Activated naive CD4-positive, alpha-beta T cell treated with anti-CD3 and anti-CD28 coated beads, Interleukin-2, amount 10 ng/mL, durations not matched to agents 7 days and 5 days (primary cell): ENCODE measurements at regions not wholly inside any gene's neighbourhood (a gene's known extent, or its start where the extent isn't known, plus 50 kb on each side); places are given as distances from the start of the nearest gene placed in this dataset.
"Not testable (repeated sequence)": the region's sequence is repeated elsewhere in the genome, so short reads cannot be mapped to it uniquely, and the experiment has no call there.

Experiments used
- CTCF ChIA-PET: fragments of 350-600 bp; sonication (Branson Sonifier 250); formaldehyde crosslinking; loops from one replicate; lab custom pipeline; 2021; ENCODE audit warnings: antibody characterized with exemption; lab: Charles Lee
- DNase-seq: peaks from one replicate; pipeline ENCODE4 v3.0.0-alpha.2; 2020
- H3K27ac Mint-ChIP-seq: one replicate; pipeline ENCODE4 v1.8.0; 2021; ENCODE audit warnings: mild to moderate bottlenecking, moderate library complexity, mixed read lengths
- H3K27me3 Mint-ChIP-seq: one replicate; pipeline ENCODE4 v1.8.0; 2021; ENCODE audit warnings: mild to moderate bottlenecking, mixed read lengths
- H3K36me3 Mint-ChIP-seq: one replicate; pipeline ENCODE4 v1.8.0; 2021; ENCODE audit warnings: mixed read lengths
- H3K4me1 Mint-ChIP-seq: one replicate; pipeline ENCODE4 v1.8.0; 2021; ENCODE audit warnings: mixed read lengths
- H3K4me3 Mint-ChIP-seq: one replicate; pipeline ENCODE4 v1.8.0; 2021; ENCODE audit warnings: mild to moderate bottlenecking, moderate library complexity, mixed read lengths
- H3K9me3 Mint-ChIP-seq: one replicate; pipeline ENCODE4 v1.8.0; 2021; ENCODE audit warnings: mixed read lengths

GRCh38 chr9:124174433-124174832 is 83.3 kb upstream of the NEK6 start:
- H3K4me1 Mint-ChIP-seq, result peaks cover 44% of the 10 kb centered on the region
- peaks cover 24% of the 10 kb centered on the region for H3K27me3 Mint-ChIP-seq
- H3K36me3 Mint-ChIP-seq, result peaks cover 17% of the 10 kb centered on the region
- CTCF ChIA-PET, result no interaction called here
- no peak overlapping the region for H3K4me3 Mint-ChIP-seq
- H3K9me3 Mint-ChIP-seq, result peaks cover 19% of the 10 kb centered on the region
- H3K27ac Mint-ChIP-seq, result no peak overlapping the region
- no peak for DNase-seq

- CTCF ChIA-PET, result interaction anchor here (0.6 kb wide), 1 partner anchor 14 kb away, joined by 3 read pairs; no protein-coding TSS in a partner anchor
- H3K4me1 Mint-ChIP-seq, result peaks cover 22% of the 10 kb centered on the region
- H3K4me3 Mint-ChIP-seq, H3K36me3 Mint-ChIP-seq, H3K9me3 Mint-ChIP-seq, DNase-seq, H3K27ac Mint-ChIP-seq: not testable (repeated sequence)
- H3K27me3 Mint-ChIP-seq, result peaks cover 43% of the 10 kb centered on the region
Measured at GRCh38 chr9:124177522-124177921, 80.2 kb upstream of the NEK6 start.

GRCh38 chr9:124179196-124180071 is 78.3 kb upstream of the NEK6 start:
- H3K36me3 Mint-ChIP-seq, result no peaks in the 10 kb centered on the region
- CTCF ChIA-PET, result no interaction called here

DNA sequence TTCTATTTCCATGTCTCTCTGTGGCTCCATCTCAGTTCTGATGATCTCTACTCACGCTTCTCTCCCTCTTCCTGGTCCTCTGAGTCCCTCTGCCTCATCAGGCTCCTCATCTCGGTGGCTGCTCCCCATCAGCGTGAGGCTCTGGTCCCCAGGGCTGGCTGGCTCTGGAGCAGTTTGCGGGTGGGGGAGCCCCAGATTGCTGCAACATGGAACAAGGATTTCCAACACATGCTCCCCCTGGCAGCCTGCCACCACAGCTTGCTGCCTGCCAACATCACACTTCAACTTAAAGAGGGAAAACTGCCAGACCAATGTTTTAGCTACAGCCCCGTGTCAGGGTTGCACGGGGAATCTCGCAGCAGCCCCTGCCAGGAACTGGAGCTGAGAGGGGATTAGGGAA is 77.2 kb upstream of the NEK6 start:
- Mint-ChIP-seq H3K9me3 (peaks cover 3% of the 10 kb centered on the region), H3K27me3 (peaks cover 59% of the 10 kb centered on the region), H3K4me1 (no peaks in the 10 kb centered on the region), H3K4me3 (no peak overlapping the region), H3K27ac (no peak overlapping the region), H3K36me3 (no peaks in the 10 kb centered on the region)
- CTCF ChIA-PET, result no interaction called here
- DNase-seq, result no peak

More at GRCh38 chr9:124179196-124180071, 78.3 kb upstream of the NEK6 start:
- Mint-ChIP-seq H3K27me3 (peaks cover 55% of the 10 kb centered on the region), H3K4me1 (peaks cover 4% of the 10 kb centered on the region), H3K27ac (no peak overlapping the region), H3K9me3 (peaks cover 3% of the 10 kb centered on the region), H3K4me3 (no peak overlapping the region)
- no peak for DNase-seq

- Mint-ChIP-seq H3K9me3 (peaks cover 3% of the 10 kb centered on the region), H3K27ac (no peak overlapping the region), H3K4me1 (no peaks in the 10 kb centered on the region), H3K4me3 (no peak overlapping the region), H3K27me3 (peaks cover 77% of the 10 kb centered on the region), H3K36me3 (no peaks in the 10 kb centered on the region)
- DNase-seq, result no peak
- CTCF ChIA-PET, result no interaction called here
Measured at GRCh38 chr9:124182741-124183140, 75.0 kb upstream of the NEK6 start.

DNA sequence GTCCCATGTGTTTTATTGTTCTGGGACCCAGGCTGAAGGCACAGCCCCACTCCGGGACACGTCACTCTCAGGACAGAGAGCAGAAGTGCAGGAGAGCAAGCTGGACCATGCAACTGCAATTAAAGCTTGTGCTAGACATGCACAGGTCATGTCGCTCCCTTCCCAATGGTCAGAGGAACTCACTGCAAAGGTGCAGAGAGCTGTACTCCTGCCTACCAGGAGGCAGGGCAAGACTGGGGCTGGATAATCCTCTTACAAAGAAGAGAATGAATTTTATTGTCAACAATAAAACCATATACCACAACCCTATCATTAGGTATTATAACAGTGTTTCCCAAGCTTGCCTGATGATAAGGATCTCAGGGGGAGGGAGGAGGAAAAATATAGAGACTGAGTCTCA is 74.0 kb upstream of the NEK6 start:
- Mint-ChIP-seq H3K27ac (no peak overlapping the region), H3K4me1 (no peaks in the 10 kb centered on the region), H3K36me3 (no peaks in the 10 kb centered on the region), H3K27me3 (peaks cover 87% of the 10 kb centered on the region), H3K9me3 (peaks cover 3% of the 10 kb centered on the region), H3K4me3 (no peak overlapping the region)
- CTCF ChIA-PET, result interaction anchor here (1.0 kb wide), 1 partner anchor 20 kb away, joined by 3 read pairs; no protein-coding TSS in a partner anchor
- DNase-seq, result no peak

GRCh38 chr9:124185413-124185812 is 72.3 kb upstream of the NEK6 start:
- CTCF ChIA-PET, result no interaction called here
- Mint-ChIP-seq H3K27me3 (peaks cover 74% of the 10 kb centered on the region), H3K36me3 (no peaks in the 10 kb centered on the region)

GRCh38 chr9:124187311-124187710 is 70.4 kb upstream of the NEK6 start:
- Mint-ChIP-seq H3K4me3 (no peak overlapping the region), H3K36me3 (no peaks in the 10 kb centered on the region), H3K27ac (no peak overlapping the region), H3K4me1 (no peaks in the 10 kb centered on the region), H3K9me3 (peaks cover 3% of the 10 kb centered on the region), H3K27me3 (peaks cover 68% of the 10 kb centered on the region)
- CTCF ChIA-PET, result interaction anchor here (0.6 to 0.8 kb wide), 2 partner anchors 26 to 61 kb away, joined by 3 read pairs; no protein-coding TSS in a partner anchor
- no peak for DNase-seq

More at GRCh38 chr9:124185413-124185812, 72.3 kb upstream of the NEK6 start:
- Mint-ChIP-seq H3K4me1 (no peaks in the 10 kb centered on the region), H3K27ac (no peak overlapping the region), H3K9me3 (peaks cover 3% of the 10 kb centered on the region), H3K4me3 (no peak overlapping the region)
- no peak for DNase-seq

- Mint-ChIP-seq H3K4me1 (peaks cover 2% of the 10 kb centered on the region), H3K36me3 (no peaks in the 10 kb centered on the region), H3K27me3 (peaks cover 68% of the 10 kb centered on the region), H3K27ac (no peak overlapping the region), H3K4me3 (no peak overlapping the region), H3K9me3 (peaks cover 3% of the 10 kb centered on the region)
- no peak for DNase-seq
- CTCF ChIA-PET, result interaction anchor here (0.9 kb wide), 1 partner anchor 33 kb away, joined by 3 read pairs; no protein-coding TSS in a partner anchor
Measured at GRCh38 chr9:124188331-124189110, 69.2 kb upstream of the NEK6 start.

GRCh38 chr9:124190761-124191160 is 67.0 kb upstream of the NEK6 start:
- Mint-ChIP-seq H3K36me3 (peaks cover 9% of the 10 kb centered on the region), H3K27ac (no peak overlapping the region), H3K4me1 (peaks cover 2% of the 10 kb centered on the region), H3K27me3 (peaks cover 65% of the 10 kb centered on the region), H3K4me3 (no peak overlapping the region), H3K9me3 (peaks cover 9% of the 10 kb centered on the region)
- CTCF ChIA-PET, result no interaction called here
- DNase-seq, result no peak

DNA sequence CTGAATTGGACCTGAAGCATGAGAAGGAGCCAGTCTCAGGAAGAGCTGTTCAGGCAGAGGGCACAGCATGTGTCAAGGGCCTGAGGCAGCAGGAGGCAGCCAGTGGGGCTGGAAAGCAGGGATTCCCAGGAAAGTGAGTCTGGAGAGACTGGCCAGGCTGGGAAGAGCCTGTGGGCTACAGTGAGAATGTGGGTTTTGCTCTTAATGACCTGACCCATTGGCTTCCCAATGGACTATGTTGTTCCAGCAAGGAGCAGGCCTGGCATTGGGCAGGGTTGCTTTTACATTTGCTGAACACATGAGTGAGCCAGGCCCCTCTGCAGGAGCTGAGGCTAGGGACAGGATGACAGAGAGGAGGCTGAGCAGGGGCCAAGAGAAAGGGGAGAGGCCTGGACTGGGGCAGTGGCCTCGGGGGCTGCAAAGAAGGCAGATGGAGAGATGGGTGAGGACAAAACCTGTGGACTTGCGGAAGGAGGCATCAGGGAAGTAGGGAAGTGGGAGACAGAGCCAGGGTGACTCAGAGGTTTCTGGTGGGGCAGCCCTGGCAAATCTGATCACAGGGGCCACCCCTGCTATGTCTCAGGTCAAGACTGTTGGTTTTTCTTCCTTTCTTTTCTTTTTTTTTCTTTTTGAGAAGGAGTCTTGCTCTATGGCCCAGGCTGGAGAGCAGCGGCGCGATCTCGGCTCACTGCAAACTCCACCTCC is 65.9 kb upstream of the NEK6 start:
- Mint-ChIP-seq H3K36me3 (peaks cover 15% of the 10 kb centered on the region), H3K4me3 (no peak overlapping the region)

GRCh38 chr9:124196814-124197176 is 61.0 kb upstream of the NEK6 start:
- CTCF ChIA-PET, result interaction anchor here (1.7 kb wide), 1 partner anchor 70 kb away, joined by 5 read pairs; no protein-coding TSS in a partner anchor
- no peak for DNase-seq
- Mint-ChIP-seq H3K27me3 (peaks cover 42% of the 10 kb centered on the region), H3K4me1 (peaks cover 28% of the 10 kb centered on the region), H3K9me3 (peaks cover 21% of the 10 kb centered on the region), H3K4me3 (no peak overlapping the region), H3K27ac (no peak overlapping the region), H3K36me3 (peaks cover 21% of the 10 kb centered on the region)

More for the DNA sequence above, 65.9 kb upstream of the NEK6 start:
- DNase-seq, result no peak
- Mint-ChIP-seq H3K27me3 (peaks cover 57% of the 10 kb centered on the region), H3K4me1 (peaks cover 2% of the 10 kb centered on the region), H3K9me3 (peaks cover 17% of the 10 kb centered on the region), H3K27ac (peak overlapping the region; percentile 40)
- CTCF ChIA-PET, result no interaction called here

DNA sequence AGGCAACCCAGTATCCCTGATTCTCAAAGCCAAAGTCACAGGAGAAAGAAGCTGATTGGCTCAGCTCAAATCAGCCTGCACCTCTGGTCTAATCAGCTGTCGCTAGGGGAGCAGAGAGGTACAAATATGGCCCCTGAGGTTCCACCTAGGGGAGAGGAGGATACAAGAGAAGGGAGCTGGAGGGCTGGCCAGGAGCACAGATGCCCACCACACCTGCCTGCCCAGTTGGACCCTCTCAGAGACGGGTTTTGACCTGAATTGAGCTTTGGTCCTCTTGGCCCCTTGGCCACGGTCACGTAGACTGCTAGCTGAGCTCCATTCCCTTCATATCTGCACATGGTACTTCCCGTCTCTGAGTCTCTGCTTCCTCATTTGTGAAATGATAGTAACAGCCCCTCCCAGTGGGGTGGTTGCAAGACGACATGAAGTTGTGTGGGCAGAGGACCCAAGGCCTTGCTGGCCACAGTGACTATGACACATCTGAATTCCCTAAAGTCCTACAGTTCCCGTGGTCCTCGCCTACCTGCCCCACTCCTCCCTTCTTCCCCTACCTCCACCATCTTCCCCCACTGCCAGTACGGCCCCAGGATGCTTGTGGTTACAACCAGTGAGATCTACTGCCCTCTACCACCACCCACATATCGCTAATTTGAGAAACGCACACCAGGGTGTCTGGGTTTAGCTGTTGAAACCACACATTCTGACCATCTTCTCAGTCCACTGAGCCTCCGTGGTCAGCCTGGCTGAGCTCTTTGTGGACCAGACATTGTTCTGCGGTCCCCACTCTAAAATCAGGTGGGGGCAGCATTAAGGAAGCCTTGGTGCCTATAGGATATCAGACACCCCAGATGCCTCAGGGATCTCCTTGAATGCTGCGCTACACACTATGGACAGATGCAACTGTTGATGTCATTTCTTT is 60.3 kb upstream of the NEK6 start:
- CTCF ChIA-PET, result interaction anchor here (0.6 to 1.7 kb wide), 2 partner anchors 40 to 71 kb away, joined by 3 to 5 read pairs; no protein-coding TSS in a partner anchor
- H3K9me3 Mint-ChIP-seq, result peaks cover 21% of the 10 kb centered on the region
- no peak for DNase-seq
- no peak overlapping the region for H3K4me3 Mint-ChIP-seq
- peaks cover 36% of the 10 kb centered on the region for H3K27me3 Mint-ChIP-seq
- peaks cover 33% of the 10 kb centered on the region for H3K4me1 Mint-ChIP-seq
- H3K36me3 Mint-ChIP-seq, result peaks cover 22% of the 10 kb centered on the region
- peak overlapping the region; percentile 1 for H3K27ac Mint-ChIP-seq
